ENCODE measurements at regions not wholly inside any gene's neighbourhood (a gene's known extent, or its start where the extent isn't known, plus 50 kb on each side); places are given as distances from the start of the nearest gene placed in this dataset.
"Not testable (repeated sequence)": the region's sequence is repeated elsewhere in the genome, so short reads cannot be mapped to it uniquely, and the experiment has no call there.

GRCh38 chr1:184854036-184854435, 99.4 kb upstream of the EDEM3 start:
- H3K27ac Mint-ChIP-seq, result no peak overlapping the region
- no peaks in the 10 kb centered on the region for H3K27me3 Mint-ChIP-seq (ENCODE audit: low read depth)
- H3K9me3 Mint-ChIP-seq, result peaks cover 8% of the 10 kb centered on the region
- H3K4me3 Mint-ChIP-seq, result no peak overlapping the region
- peaks cover 4% of the 10 kb centered on the region for H3K4me1 Mint-ChIP-seq (ENCODE audit: low read depth)
- H3K36me3 Mint-ChIP-seq (ENCODE audit: low read depth), result peaks cover 4% of the 10 kb centered on the region

DNA sequence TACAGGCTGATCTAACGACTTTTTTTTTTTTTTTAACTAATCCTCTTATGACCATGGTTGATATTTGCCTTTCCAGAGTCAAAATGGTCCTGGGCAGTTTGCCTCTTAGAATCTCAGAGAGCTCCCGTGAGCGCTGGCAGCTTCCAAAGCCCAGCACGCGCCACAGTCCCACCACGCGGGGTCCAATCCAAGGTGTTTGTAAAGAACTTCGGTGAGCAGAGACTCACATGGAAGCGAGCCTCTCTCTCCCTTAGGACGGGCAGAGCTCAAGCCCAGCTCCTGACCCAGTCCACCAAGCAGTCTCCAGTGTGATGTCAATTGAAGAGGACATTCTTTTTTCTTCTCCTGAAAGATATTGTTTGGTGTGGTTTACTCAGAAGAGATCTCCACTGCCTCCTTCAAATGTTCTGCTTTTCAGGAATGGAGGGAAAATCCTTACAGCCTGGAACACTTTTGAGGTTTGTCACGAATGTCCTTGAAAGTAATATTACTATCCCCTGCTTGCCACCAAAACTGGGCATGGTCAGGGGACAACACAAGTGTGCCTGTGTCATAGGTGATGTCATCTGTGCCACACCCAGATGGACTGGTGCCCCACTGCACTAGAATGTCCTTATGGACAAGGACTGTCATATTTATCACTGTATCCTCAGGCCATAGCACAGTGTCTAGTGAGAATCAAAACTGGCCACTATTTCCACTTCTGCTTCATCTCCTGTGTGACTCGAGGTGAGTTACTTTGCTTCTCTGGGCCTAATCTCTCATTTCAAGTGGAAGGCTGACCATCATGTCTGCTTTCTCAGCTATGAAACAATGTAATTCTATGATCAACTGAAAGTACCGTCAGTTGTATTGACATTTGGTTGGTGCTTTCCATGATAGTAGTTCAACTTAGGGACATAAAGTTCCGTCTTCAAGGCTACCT, 97.4 kb upstream of the EDEM3 start:
- no peaks in the 10 kb centered on the region for H3K27me3 Mint-ChIP-seq (ENCODE audit: low read depth)

DNA sequence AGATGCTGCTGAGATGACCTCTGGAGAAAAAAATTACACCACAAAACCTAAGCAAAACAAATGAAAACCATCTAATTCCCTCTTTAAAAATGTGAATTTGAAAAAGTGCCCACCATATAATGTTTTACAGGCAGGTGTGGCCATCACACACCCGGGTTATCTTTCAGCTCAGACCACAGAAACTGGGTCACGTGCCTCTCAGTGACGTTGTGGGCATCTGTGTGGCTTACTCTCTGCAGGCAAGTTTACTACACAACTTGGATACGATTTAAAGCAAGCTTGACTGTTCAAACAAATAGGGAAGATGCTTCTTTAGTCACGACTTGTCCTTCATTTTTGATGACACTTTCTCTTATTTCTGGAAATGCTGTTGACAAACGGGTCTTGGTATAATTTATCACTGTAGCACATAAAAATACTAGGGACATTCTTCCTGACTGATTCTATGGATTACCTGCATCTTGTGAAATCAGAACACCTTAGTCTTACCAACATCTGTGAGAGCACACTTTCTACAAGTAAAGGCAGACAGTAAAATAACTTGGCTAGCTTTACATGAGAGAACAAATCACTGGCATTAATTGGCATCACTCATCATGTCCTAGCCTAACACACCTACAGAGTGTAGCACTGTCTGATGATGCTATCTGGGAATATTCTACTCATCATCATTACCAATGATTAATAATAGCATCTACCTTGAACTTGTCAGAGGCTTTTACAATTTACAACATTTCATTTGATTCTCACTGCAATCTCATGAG, 89.3 kb upstream of the EDEM3 start:
- Mint-ChIP-seq H3K9me3 (no peaks in the 10 kb centered on the region), H3K4me1 (ENCODE audit: low read depth) (peaks cover 24% of the 10 kb centered on the region), H3K27ac (no peak overlapping the region), H3K27me3 (ENCODE audit: low read depth) (no peaks in the 10 kb centered on the region), H3K36me3 (ENCODE audit: low read depth) (peaks cover 13% of the 10 kb centered on the region), H3K4me3 (no peak overlapping the region)

More for the DNA sequence above, 97.4 kb upstream of the EDEM3 start:
- Mint-ChIP-seq H3K36me3 (ENCODE audit: low read depth) (peaks cover 4% of the 10 kb centered on the region), H3K27ac (no peak overlapping the region), H3K4me3 (no peak overlapping the region), H3K9me3 (peaks cover 8% of the 10 kb centered on the region), H3K4me1 (ENCODE audit: low read depth) (peaks cover 4% of the 10 kb centered on the region)

DNA sequence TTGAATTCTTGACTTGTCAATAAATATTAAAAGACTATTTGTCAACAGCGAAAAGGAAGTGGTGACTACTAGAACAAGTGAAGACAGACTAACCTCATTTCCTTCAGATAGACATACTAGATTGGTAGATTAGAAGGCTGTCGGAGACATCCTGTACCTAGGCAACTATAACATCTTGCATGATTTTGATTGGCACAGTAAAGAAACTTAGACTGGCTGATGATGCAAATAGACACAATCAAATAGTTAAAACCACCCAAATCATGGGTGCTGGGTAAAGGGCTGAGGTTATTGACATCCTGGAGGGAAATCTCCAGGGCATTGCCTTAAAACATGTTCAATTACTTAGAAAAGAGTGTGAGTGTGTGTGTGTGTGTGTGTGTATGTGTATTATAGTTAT, 85.9 kb upstream of the EDEM3 start:
- Mint-ChIP-seq H3K9me3 (no peaks in the 10 kb centered on the region), H3K4me3 (no peak overlapping the region), H3K27ac (peak overlapping the region; percentile 18), H3K27me3 (ENCODE audit: low read depth) (no peaks in the 10 kb centered on the region), H3K36me3 (ENCODE audit: low read depth) (peaks cover 17% of the 10 kb centered on the region), H3K4me1 (ENCODE audit: low read depth) (peaks cover 24% of the 10 kb centered on the region)

GRCh38 chr1:184838504-184838951, 83.9 kb upstream of the EDEM3 start:
- peaks cover 10% of the 10 kb centered on the region for H3K9me3 Mint-ChIP-seq
- no peak overlapping the region for H3K4me3 Mint-ChIP-seq
- no peak overlapping the region for H3K27ac Mint-ChIP-seq
- no peaks in the 10 kb centered on the region for H3K27me3 Mint-ChIP-seq (ENCODE audit: low read depth)
- peaks cover 20% of the 10 kb centered on the region for H3K36me3 Mint-ChIP-seq (ENCODE audit: low read depth)
- H3K4me1 Mint-ChIP-seq (ENCODE audit: low read depth), result peaks cover 12% of the 10 kb centered on the region

DNA sequence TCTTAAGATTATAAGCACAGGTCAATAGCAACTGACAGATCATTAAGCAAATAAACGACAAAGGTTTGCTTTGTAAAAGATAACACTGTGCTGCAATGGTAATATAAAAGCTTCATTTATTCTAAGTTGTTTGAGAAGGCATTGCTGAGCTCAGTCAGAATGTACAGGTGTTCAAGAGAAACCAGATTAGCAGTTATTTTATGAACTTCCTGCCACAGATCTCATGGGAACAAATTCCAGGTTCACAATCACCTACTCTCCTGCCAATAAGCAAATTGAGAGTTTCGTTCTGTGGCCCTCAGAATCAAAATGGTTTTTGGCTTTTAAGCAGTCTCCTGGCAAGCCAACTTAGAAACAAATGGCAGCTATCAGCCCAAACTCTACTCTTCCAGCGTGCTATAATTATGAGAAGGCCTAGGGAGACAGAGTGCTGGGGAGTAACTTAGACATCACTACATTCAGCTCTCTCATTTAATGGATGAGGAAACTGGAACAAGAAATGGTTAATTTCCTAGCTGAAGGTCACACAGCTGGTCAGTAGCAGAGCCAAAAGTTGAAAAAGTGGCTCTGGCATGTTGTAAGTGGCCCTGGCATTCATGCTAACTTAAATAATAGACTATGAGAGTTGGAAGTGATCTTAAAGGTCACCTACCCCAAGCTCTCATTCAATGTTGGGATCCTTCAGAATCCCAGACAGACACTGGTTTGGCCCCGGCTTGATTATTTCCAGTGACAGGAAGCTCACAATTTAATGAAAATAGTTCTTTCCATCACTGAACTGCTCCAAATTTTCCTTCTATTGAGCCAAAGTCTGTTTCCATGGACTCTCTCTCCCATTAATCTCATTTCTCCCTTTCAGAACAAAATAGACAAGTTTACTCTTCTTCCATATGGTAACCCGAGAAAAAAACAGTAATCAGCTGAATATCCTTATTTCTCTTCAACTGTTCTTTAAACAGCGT, 82.6 kb upstream of the EDEM3 start:
- H3K9me3 Mint-ChIP-seq, result peaks cover 10% of the 10 kb centered on the region
- no peaks in the 10 kb centered on the region for H3K27me3 Mint-ChIP-seq (ENCODE audit: low read depth)
- no peak overlapping the region for H3K4me3 Mint-ChIP-seq
- peaks cover 13% of the 10 kb centered on the region for H3K36me3 Mint-ChIP-seq (ENCODE audit: low read depth)
- no peak overlapping the region for H3K27ac Mint-ChIP-seq
- H3K4me1 Mint-ChIP-seq (ENCODE audit: low read depth), result peaks cover 5% of the 10 kb centered on the region

GRCh38 chr1:184836141-184836540, 81.5 kb upstream of the EDEM3 start:
- Mint-ChIP-seq H3K36me3 (ENCODE audit: low read depth) (peaks cover 17% of the 10 kb centered on the region), H3K4me1 (ENCODE audit: low read depth) (peaks cover 5% of the 10 kb centered on the region), H3K27ac (no peak overlapping the region), H3K27me3 (ENCODE audit: low read depth) (no peaks in the 10 kb centered on the region), H3K9me3 (peaks cover 10% of the 10 kb centered on the region), H3K4me3 (no peak overlapping the region)

- H3K4me3 Mint-ChIP-seq; H3K9me3 Mint-ChIP-seq; H3K27me3 Mint-ChIP-seq (ENCODE audit: low read depth); H3K4me1 Mint-ChIP-seq (ENCODE audit: low read depth); H3K27ac Mint-ChIP-seq: not testable (repeated sequence)
- peaks cover 21% of the 10 kb centered on the region for H3K36me3 Mint-ChIP-seq (ENCODE audit: low read depth)
These were observed 79.3 kb upstream of the EDEM3 start for GRCh38 chr1:184833994-184834393.

- Mint-ChIP-seq H3K36me3 (ENCODE audit: low read depth) (peaks cover 22% of the 10 kb centered on the region), H3K9me3 (peaks cover 10% of the 10 kb centered on the region), H3K4me3 (no peak overlapping the region), H3K4me1 (ENCODE audit: low read depth) (no peaks in the 10 kb centered on the region), H3K27ac (no peak overlapping the region), H3K27me3 (ENCODE audit: low read depth) (no peaks in the 10 kb centered on the region)
These were observed 77.9 kb upstream of the EDEM3 start for GRCh38 chr1:184832517-184832916.

DNA sequence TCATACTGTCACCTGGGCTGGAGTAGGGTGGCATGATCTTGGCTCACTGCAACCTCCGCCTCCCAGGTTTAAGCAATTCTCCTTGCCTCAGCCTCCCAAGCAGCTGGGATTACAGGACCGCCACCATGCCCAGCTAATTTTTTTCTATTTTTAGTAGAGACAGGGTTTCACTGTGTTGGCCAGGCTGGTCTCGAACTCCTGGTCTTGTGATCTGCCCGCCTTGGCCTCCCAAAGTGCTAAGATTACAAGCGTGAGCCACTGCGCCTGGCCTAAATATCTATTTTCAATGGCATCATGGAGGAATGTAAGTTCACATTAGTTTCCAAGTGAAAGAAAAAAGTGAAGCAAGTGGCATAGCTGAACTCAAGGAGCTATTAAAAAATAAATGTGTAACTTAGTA, 74.8 kb upstream of the EDEM3 start:
- not testable (repeated sequence) for H3K9me3 Mint-ChIP-seq; H3K4me3 Mint-ChIP-seq; H3K27me3 Mint-ChIP-seq (ENCODE audit: low read depth); H3K27ac Mint-ChIP-seq; H3K4me1 Mint-ChIP-seq (ENCODE audit: low read depth)
- H3K36me3 Mint-ChIP-seq (ENCODE audit: low read depth), result peaks cover 20% of the 10 kb centered on the region

- peaks cover 20% of the 10 kb centered on the region for H3K36me3 Mint-ChIP-seq (ENCODE audit: low read depth)
- H3K27ac Mint-ChIP-seq, result no peak overlapping the region
- H3K4me3 Mint-ChIP-seq, result no peak overlapping the region
- H3K9me3 Mint-ChIP-seq, result no peaks in the 10 kb centered on the region
- H3K27me3 Mint-ChIP-seq (ENCODE audit: low read depth), result no peaks in the 10 kb centered on the region
- no peaks in the 10 kb centered on the region for H3K4me1 Mint-ChIP-seq (ENCODE audit: low read depth)
These were observed 73.7 kb upstream of the EDEM3 start for GRCh38 chr1:184828369-184828717.

GRCh38 chr1:184827600-184828368, 73.1 kb upstream of the EDEM3 start:
- no peak overlapping the region for H3K4me3 Mint-ChIP-seq
- H3K36me3 Mint-ChIP-seq (ENCODE audit: low read depth), result peaks cover 25% of the 10 kb centered on the region
- H3K9me3 Mint-ChIP-seq, result no peaks in the 10 kb centered on the region
- no peak overlapping the region for H3K27ac Mint-ChIP-seq
- H3K27me3 Mint-ChIP-seq (ENCODE audit: low read depth), result no peaks in the 10 kb centered on the region
- no peaks in the 10 kb centered on the region for H3K4me1 Mint-ChIP-seq (ENCODE audit: low read depth)

DNA sequence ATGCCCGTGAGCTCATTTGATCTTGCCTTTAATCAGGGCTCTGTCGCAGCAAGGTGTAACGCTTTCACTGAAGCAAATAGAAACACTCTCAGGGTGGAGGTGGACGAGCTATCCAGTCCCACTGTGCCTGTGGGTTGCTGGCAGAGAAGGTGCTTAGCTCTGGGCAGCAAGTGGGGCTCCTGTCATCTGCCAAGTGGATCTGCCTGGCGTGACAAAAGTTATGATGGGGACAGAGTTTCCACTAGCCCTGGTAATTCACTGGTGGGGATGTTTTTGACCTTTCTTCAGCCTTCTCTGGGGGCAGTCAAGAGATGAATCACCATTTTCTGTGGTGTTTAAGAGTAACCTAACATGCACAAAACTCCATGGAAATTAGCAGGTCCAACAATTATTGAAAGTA, 71.3 kb upstream of the EDEM3 start:
- H3K27ac Mint-ChIP-seq, result no peak overlapping the region
- no peak overlapping the region for H3K4me3 Mint-ChIP-seq
- no peaks in the 10 kb centered on the region for H3K27me3 Mint-ChIP-seq (ENCODE audit: low read depth)
- H3K36me3 Mint-ChIP-seq (ENCODE audit: low read depth), result peaks cover 24% of the 10 kb centered on the region
- no peaks in the 10 kb centered on the region for H3K4me1 Mint-ChIP-seq (ENCODE audit: low read depth)
- H3K9me3 Mint-ChIP-seq, result no peaks in the 10 kb centered on the region

DNA sequence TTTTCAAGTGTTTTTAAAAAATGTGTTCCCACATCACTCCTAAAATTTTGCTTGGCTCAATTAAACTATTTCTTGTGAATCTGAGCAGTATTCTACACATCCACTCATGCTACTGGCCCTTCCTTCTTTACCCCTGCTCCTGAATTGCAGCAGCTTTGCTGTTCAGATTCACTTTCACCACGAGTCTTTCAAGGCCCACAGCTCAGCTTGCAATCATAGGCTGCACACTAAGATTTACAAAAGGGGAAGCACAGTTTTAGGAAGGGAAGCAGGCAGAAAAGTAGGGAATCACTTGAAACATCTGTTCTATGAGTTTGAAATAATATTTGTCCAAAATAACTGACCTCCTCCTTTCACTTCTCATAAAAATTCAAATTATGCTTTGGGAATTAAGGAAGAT, 70.9 kb upstream of the EDEM3 start:
- Mint-ChIP-seq H3K36me3 (ENCODE audit: low read depth) (peaks cover 28% of the 10 kb centered on the region), H3K27ac (no peak overlapping the region), H3K27me3 (ENCODE audit: low read depth) (no peaks in the 10 kb centered on the region), H3K4me3 (no peak overlapping the region), H3K4me1 (ENCODE audit: low read depth) (no peaks in the 10 kb centered on the region), H3K9me3 (no peaks in the 10 kb centered on the region)
